Spinal cord (tissue), 9 donors: ENCODE measurements at regions not wholly inside any gene's neighbourhood (a gene's known extent, or its start where the extent isn't known, plus 50 kb on each side); places are given as distances from the start of the nearest gene placed in this dataset.

Experiments
- DNase-seq, 6 donors: peaks; one replicate each; pipeline versions ENCODE4 v3.0.0 to v3.0.0-alpha.2; 2013 to 2015; ENCODE audit warnings: low spot score in 6 of 6, low read depth in 4 of 6
- H3K27ac ChIP-seq: one replicate; pipeline ENCODE4 v1.5.1; 2013; ENCODE audit warnings: low read depth, low read length, control low read depth
- H3K27me3 ChIP-seq: one replicate; pipeline ENCODE4 v1.6.1; 2013; ENCODE audit warnings: low read length; ENCODE audit not compliant: control insufficient read depth, insufficient read depth
- H3K36me3 ChIP-seq: one replicate; pipeline ENCODE4 v1.6.1; 2013; ENCODE audit warnings: low read length; ENCODE audit not compliant: control insufficient read depth, insufficient read depth
- H3K4me1 ChIP-seq: one replicate; pipeline ENCODE4 v1.6.1; 2013; ENCODE audit warnings: low read length; ENCODE audit not compliant: control insufficient read depth, insufficient read depth
- H3K4me3 ChIP-seq: one replicate; pipeline ENCODE4 v1.5.1; 2013; ENCODE audit warnings: low read depth, low read length, control low read depth
- H3K9me3 ChIP-seq: one replicate; pipeline ENCODE4 v1.6.1; 2013; ENCODE audit warnings: low read length; ENCODE audit not compliant: control insufficient read depth, insufficient read depth
- WGBS: methylation state at CpG from one replicate; pipeline ENCODE4 v1.1.5; 2013; ENCODE audit warnings: missing lambda C conversion rate; ENCODE audit not compliant: insufficient coverage; 5-methylcytosine and 5-hydroxymethylcytosine counted together
- donor health status: healthy.

DNA sequence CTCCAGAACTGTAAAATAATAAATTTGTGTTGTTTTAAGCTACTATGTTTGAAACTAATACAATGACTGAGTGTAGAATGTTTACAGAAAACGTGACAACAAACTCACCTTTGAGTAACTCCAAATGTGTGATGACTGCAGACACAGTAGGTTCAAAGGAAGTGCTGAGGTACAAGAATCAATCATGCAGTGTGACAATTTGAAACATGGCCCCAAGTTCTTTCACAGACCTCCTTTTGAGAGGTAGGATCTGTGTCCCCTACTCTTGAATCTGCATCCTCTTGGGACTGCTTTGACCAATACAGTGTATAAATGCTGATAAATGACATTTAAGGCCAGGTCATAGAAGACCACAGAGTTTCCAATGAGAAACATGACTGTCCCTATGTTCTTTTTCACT lies 667.7 kb upstream of the DIPK2B start:
- Histone ChIP-seq H3K4me1 (no peaks in the 10 kb centered on the region), H3K9me3 (no peaks in the 10 kb centered on the region), H3K27ac (no peak overlapping the region), H3K27me3 (no peaks in the 10 kb centered on the region), H3K36me3 (no peaks in the 10 kb centered on the region), H3K4me3 (no peak overlapping the region)
- DNase-seq, result no peak
- WGBS, result 43% methylated on average over 1 of the region's 1 CpG

DNA sequence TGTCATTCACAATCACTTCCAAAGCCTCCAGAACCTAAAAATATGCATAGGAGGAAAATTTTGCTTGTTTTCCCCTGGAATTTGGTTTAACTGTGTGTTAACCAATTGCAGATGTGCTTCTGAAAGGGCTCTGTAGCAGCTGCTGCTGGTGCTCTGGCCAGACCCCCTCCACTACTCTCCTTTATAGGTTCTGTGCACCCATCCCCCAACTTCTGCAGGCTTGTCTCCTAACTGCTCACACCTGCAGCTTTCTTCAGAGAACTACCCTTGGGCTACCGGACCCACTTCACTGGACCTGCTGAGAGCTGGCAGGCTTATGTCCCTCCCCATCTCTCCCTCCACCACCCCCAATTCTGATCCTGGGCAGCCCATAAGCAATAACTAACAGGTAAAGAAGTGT lies 662.1 kb upstream of the DIPK2B start:
- DNase-seq, result no peak
- Histone ChIP-seq H3K36me3 (no peaks in the 10 kb centered on the region), H3K27ac (no peak overlapping the region), H3K27me3 (no peaks in the 10 kb centered on the region), H3K9me3 (no peaks in the 10 kb centered on the region), H3K4me1 (no peaks in the 10 kb centered on the region), H3K4me3 (no peak overlapping the region)
- 40% methylated on average over 1 of the region's 1 CpG for WGBS

DNA sequence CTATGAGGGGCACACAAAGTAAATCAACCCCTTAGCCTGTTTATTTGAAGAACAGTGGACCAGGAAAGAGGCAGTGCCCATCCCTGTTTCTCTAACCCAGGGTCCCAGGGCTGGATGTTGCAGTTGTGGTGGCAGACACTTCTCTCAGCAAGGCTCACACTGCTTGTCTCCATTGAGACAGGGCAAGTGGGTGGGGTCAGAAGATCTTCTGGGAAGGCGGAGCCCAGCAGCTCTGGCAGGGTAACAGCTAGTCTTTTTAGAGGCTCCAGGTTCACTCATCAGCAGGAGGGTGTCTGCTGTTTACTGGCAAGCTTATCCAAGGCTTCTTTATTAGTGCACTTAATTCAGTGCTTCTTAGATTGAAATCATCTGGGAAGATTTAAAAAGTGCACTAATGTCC lies 659.8 kb upstream of the DIPK2B start:
- 50% methylated on average over 1 of the region's 1 CpG for WGBS

DNA sequence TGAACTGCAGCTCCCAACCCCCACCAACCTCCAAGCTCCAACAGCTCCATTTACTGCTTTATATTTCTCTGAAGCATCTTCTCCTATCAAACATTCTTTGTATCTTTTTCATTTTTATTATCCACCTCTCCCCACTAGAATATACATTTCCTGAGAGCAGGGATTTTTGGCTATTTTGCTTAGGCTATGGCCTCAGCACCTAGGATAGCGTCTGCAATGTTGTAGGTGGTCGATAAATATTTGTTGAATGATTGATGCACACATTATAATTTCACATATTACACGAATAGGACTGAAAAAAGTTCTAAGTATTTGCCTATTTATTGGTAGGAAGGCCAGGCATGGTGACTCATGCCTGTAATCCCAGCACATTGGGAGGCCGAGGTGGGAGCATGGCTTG lies 658.7 kb upstream of the DIPK2B start:
- Histone ChIP-seq H3K36me3 (no peaks in the 10 kb centered on the region), H3K4me3 (no peak overlapping the region), H3K27me3 (no peaks in the 10 kb centered on the region), H3K9me3 (no peaks in the 10 kb centered on the region), H3K27ac (no peak overlapping the region), H3K4me1 (no peaks in the 10 kb centered on the region)
- WGBS, result no CpG with 5 or more reads among the region's 4 CpGs
- DNase-seq, result no peak

More for the DNA sequence above, 659.8 kb upstream of the DIPK2B start:
- Histone ChIP-seq H3K4me3 (no peak overlapping the region), H3K4me1 (no peaks in the 10 kb centered on the region), H3K27me3 (no peaks in the 10 kb centered on the region), H3K9me3 (no peaks in the 10 kb centered on the region), H3K36me3 (no peaks in the 10 kb centered on the region), H3K27ac (no peak overlapping the region)
- DNase-seq, result no peak

DNA sequence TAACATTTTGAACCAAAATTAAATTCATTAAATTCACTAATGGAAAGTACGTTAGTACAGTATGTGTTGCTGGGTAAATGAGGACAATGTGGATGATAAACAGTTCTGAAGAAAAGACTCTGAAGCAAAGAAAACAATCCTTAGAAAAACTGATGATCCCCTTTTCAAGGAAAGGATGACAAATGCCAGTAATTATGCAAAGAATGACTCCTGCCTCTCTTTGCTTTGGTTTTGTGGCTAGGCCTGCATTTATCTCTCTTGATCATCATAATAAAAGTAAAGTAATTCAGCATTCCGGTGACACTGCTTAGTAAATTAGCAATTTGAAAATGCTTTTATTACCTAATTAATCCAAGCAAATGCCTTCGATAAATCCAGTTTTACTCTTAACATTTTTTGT lies 652.2 kb upstream of the DIPK2B start:
- Histone ChIP-seq H3K27ac (no peak overlapping the region), H3K4me1 (no peaks in the 10 kb centered on the region)
- no CpG with 5 or more reads among the region's 3 CpGs for WGBS

DNA sequence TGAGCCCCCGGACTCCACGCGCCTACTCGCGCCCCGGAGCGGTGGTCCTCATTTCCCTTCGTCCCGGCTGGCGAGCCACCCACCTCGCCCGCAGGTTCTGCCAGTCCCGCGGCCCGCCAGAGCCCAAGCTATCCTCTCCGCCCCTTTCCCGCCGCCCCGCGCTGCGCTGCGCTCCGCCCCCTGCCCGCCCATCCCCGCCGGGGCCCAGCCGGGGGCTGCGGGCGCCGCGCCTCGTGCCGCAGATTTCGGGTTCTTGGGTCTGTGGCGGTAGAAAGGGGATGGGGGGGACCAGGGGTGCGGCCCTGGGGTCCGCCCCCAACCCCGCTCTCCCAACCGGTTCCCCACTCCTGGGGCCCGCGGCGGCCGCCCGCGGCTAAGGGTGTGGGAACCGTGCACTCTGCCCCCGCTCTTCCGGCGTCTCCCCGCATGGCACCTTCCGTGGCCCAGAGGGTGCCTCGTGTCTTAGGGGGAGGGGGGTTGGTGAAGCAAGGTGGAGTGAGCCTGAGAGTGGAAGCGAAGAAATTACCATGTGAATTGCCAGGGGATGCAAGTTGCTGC lies 650.8 kb upstream of the DIPK2B start:
- Histone ChIP-seq H3K4me3 (peak overlapping the region; percentile 35), H3K27me3 (peaks cover 8% of the 10 kb centered on the region), H3K4me1 (no peaks in the 10 kb centered on the region), H3K27ac (no peak overlapping the region), H3K9me3 (no peaks in the 10 kb centered on the region), H3K36me3 (no peaks in the 10 kb centered on the region)
- DNase-seq, result peak in 2 of 6 donors; percentile 63 to 69
- WGBS, result 20% methylated on average over 42 of the region's 53 CpGs

More for the DNA sequence above, 652.2 kb upstream of the DIPK2B start:
- no peak for DNase-seq
- Histone ChIP-seq H3K27me3 (peaks cover 8% of the 10 kb centered on the region), H3K36me3 (no peaks in the 10 kb centered on the region), H3K9me3 (no peaks in the 10 kb centered on the region), H3K4me3 (no peak overlapping the region)

DNA sequence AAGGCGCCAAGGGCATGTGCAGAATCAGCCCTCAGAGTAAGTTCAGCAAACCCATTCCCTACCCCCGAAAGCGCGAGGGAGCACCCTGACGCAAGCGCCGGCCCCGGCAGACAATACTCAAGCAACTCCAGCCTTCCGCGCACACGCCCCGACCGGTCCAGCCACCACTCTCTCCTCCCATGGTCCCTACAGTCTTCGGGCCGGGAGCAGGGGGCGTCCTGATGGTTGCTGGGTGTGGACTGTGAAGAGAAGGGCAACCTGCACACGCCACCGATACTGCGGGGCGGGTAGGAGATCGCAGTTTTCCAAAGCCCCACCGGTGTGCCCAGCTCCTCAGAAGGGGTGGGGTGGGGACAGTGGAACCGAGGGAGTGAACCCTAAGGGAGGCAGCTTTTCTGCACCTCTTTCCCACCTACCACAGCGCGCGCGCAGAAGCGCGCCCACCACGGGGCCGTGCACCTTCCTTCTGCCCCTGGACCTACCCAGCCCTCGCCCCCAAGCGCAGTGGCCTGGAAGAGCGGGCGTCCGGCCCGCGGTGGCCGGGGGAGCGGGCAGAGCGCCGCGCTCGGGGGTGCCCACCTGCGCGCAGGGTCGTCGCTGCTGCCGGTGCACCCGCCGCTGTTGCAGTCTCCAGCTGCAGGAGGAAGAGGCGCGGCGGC lies 650.2 kb upstream of the DIPK2B start:
- Histone ChIP-seq H3K4me1 (no peaks in the 10 kb centered on the region), H3K4me3 (peak overlapping the region; percentile 55), H3K9me3 (no peaks in the 10 kb centered on the region), H3K27ac (no peak overlapping the region), H3K27me3 (peaks cover 8% of the 10 kb centered on the region), H3K36me3 (no peaks in the 10 kb centered on the region)
- WGBS, result 20% methylated on average over 48 of the region's 54 CpGs
- peak in 1 of 6 donors; percentile 59 for DNase-seq

DNA sequence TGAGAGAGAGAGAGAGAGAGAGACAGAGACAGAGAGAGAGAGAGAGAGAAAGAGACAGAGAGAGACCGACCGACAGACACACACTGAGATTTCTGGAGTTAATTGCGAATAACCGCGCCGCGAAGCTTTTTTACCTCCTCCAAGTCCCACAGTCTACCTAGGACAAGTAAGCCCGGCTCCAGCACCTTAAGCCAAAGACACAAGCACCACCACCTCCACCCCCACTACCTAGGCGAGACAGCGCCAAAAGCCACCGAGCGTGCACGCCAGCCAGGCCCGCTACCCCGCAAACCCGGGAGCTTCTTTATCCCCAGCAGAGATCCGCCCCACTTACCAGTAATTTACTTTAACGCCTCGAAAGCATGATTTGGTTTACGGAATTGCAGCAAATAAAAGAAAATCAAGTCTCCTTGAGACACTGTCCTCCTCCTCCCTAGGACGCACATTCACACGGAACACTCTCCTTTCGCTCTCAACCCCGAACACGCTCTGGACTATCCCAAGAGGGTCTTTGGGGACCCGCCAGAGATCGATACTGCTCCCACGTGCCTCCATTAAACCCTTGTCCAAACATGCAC lies 649.6 kb upstream of the DIPK2B start:
- Histone ChIP-seq H3K27me3 (peaks cover 8% of the 10 kb centered on the region), H3K36me3 (no peaks in the 10 kb centered on the region), H3K9me3 (no peaks in the 10 kb centered on the region), H3K4me3 (peak overlapping the region; percentile 55), H3K27ac (no peak overlapping the region), H3K4me1 (no peaks in the 10 kb centered on the region)
- 28% methylated on average over 26 of the region's 28 CpGs for WGBS
- peak in 1 of 6 donors; percentile 47 for DNase-seq

DNA sequence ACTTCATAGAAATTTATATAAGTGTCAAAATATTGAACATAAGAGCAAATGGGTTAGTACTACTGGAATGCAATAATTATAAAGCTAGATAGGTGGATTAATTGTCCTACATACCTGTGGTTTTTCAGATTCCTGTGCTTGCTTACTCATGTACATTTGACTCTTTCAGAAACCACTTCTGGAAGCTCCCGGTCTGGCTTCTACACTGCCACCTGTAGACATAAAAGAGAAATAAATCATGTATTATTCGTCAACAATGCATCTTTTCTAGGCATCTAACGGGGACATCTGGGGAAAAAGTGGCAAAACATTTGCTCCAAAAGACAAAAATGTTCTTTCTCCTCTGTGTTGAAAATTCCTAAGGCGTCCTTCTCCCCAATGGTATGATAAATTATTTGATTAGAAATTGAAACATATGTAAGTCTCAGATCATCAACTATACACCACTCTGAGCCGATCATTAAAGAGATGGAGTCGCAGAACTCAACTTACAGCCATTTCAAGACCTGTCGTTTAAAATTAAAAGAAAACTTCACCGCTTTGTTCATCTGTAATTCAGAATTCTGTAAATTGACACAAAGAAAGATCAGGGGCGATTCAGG lies 648.7 kb upstream of the DIPK2B start:
- DNase-seq, result peak in 2 of 6 donors; percentile 44 to 57
- Histone ChIP-seq H3K4me1 (no peaks in the 10 kb centered on the region), H3K4me3 (peak overlapping the region; percentile 55), H3K9me3 (no peaks in the 10 kb centered on the region), H3K27me3 (peaks cover 8% of the 10 kb centered on the region), H3K36me3 (no peaks in the 10 kb centered on the region), H3K27ac (no peak overlapping the region)
- no CpG with 5 or more reads among the region's 9 CpGs for WGBS
